HEK293 (cell line): ENCODE measurements at regions not wholly inside any gene's neighbourhood (a gene's known extent, or its start where the extent isn't known, plus 50 kb on each side); places are given as distances from the start of the nearest gene placed in this dataset.

ENCODE experiments used
- CTCF ChIA-PET: fragments of 350-600 bp; formaldehyde crosslinking; extraction: SDS; loops from one replicate; lab custom pipeline; 2021; ENCODE audit warnings: antibody characterized with exemption; lab: Yijun Ruan, JAX
- POLR2A ChIA-PET: fragments of 300-600 bp; formaldehyde crosslinking; extraction: SDS; loops from one replicate; lab custom pipeline; 2020; ENCODE audit warnings: antibody characterized with exemption, inconsistent platforms; lab: Yijun Ruan, JAX
- H3K27ac ChIP-seq: fragments of 200-500 bp; sonication (Bioruptor generic); 2 replicates; pipeline ENCODE4 v1.5.1; 2014; ENCODE audit warnings: low read depth, low read length, control low read depth, inconsistent platforms; ENCODE audit errors: extremely low read depth
- H3K36me3 ChIP-seq, 2 experiments: fragments of 200-500 bp in 1 of 2; sonication (Bioruptor generic) in 1 of 2; 1 replicate in 1 of 2; 2 replicates in 1 of 2; pipeline ENCODE4 v1.5.1; 2014 to 2017; ENCODE audit warnings: inconsistent platforms in 2 of 2, low read length in 2 of 2; ENCODE audit not compliant: control insufficient read depth in 2 of 2, insufficient read depth in 1 of 2
- H3K4me1 ChIP-seq: fragments of 200-500 bp; sonication (Bioruptor generic); 2 replicates; pipeline ENCODE4 v1.5.1; 2014; ENCODE audit warnings: mild to moderate bottlenecking, low read length, inconsistent platforms; ENCODE audit not compliant: control insufficient read depth, insufficient read depth
- H3K4me3 ChIP-seq: 2 replicates; pipeline ENCODE4 v1.5.1; 2011; ENCODE audit warnings: low read depth, mild to moderate bottlenecking, control low read depth, low read length, moderate library complexity
- H3K9me3 ChIP-seq: fragments of 200-500 bp; sonication (Bioruptor generic); 2 replicates; pipeline ENCODE4 v1.5.1; 2014; ENCODE audit warnings: low read depth, low read length, inconsistent platforms; ENCODE audit not compliant: control insufficient read depth, insufficient read depth
- BCL11A ChIP-seq: fragments of 450-650 bp; formaldehyde crosslinking; IDR thresholded peaks from 2 replicates; pipeline ENCODE4 v1.5.1; 2016; ENCODE audit warnings: low read depth, missing biosample characterization, missing genetic modification characterization
- EGR2 ChIP-seq: fragments of 450-650 bp; formaldehyde crosslinking; IDR thresholded peaks from 2 replicates; pipeline ENCODE4 v1.5.1; 2016; ENCODE audit warnings: low read depth, missing biosample characterization, missing genetic modification characterization
- HIC1 ChIP-seq: fragments of 450-650 bp; formaldehyde crosslinking; IDR thresholded peaks from 2 replicates; pipeline ENCODE4 v1.5.1; 2016; ENCODE audit warnings: missing biosample characterization, missing genetic modification characterization
- KLF10 ChIP-seq: fragments of 450-650 bp; IDR thresholded peaks from 2 replicates; pipeline ENCODE4 v1.5.1; 2018; ENCODE audit warnings: missing biosample characterization, mild to moderate bottlenecking, missing genetic modification characterization
- ZBTB17 ChIP-seq: fragments of 450-650 bp; formaldehyde crosslinking; IDR thresholded peaks from 2 replicates; pipeline ENCODE4 v1.5.1; 2016; ENCODE audit warnings: missing biosample characterization, missing genetic modification characterization
- ZFP69B ChIP-seq: fragments of 450-650 bp; formaldehyde crosslinking; IDR thresholded peaks from 2 replicates; pipeline ENCODE4 v1.5.1; 2016; ENCODE audit warnings: missing biosample characterization, missing genetic modification characterization
- ZNF112 ChIP-seq: fragments of 450-650 bp; formaldehyde crosslinking; IDR thresholded peaks from 2 replicates; pipeline ENCODE4 v1.5.0; 2017; ENCODE audit warnings: missing biosample characterization, missing genetic modification characterization
- ZNF114 ChIP-seq: fragments of 450-650 bp; formaldehyde crosslinking; IDR thresholded peaks from 2 replicates; pipeline ENCODE4 v1.5.0; 2017; ENCODE audit warnings: missing biosample characterization, missing genetic modification characterization
- ZNF362 ChIP-seq: fragments of 450-650 bp; formaldehyde crosslinking; IDR thresholded peaks from 2 replicates; pipeline ENCODE4 v1.5.1; 2016; ENCODE audit warnings: missing biosample characterization, missing genetic modification characterization
- ZNF37A ChIP-seq: fragments of 450-650 bp; IDR thresholded peaks from 2 replicates; pipeline ENCODE4 v1.5.1; 2018; ENCODE audit warnings: missing biosample characterization, missing genetic modification characterization
- ZNF416 ChIP-seq: fragments of 450-650 bp; formaldehyde crosslinking; IDR thresholded peaks from 2 replicates; pipeline ENCODE4 v1.5.1; 2016; ENCODE audit warnings: missing biosample characterization, missing genetic modification characterization
- ZNF433 ChIP-seq: fragments of 450-650 bp; formaldehyde crosslinking; IDR thresholded peaks from 2 replicates; pipeline ENCODE4 v1.5.1; 2016; ENCODE audit warnings: missing biosample characterization, missing genetic modification characterization, low read depth
- ZNF501 ChIP-seq: fragments of 450-650 bp; formaldehyde crosslinking; IDR thresholded peaks from 2 replicates; pipeline ENCODE4 v1.5.1; 2016; ENCODE audit warnings: missing biosample characterization, missing genetic modification characterization
- ZNF513 ChIP-seq: fragments of 450-650 bp; IDR thresholded peaks from 2 replicates; pipeline ENCODE4 v1.5.1; 2018; ENCODE audit warnings: missing biosample characterization, missing genetic modification characterization
- ZNF514 ChIP-seq: fragments of 450-650 bp; formaldehyde crosslinking; IDR thresholded peaks from 2 replicates; pipeline ENCODE4 v1.5.1; 2016; ENCODE audit warnings: missing biosample characterization, missing genetic modification characterization
- ZNF571 ChIP-seq: fragments of 450-650 bp; formaldehyde crosslinking; IDR thresholded peaks from 2 replicates; pipeline ENCODE4 v1.5.0; 2017; ENCODE audit warnings: missing biosample characterization, missing genetic modification characterization
- ZNF747 ChIP-seq: fragments of 450-650 bp; formaldehyde crosslinking; IDR thresholded peaks from 2 replicates; pipeline ENCODE4 v1.5.1; 2016; ENCODE audit warnings: missing biosample characterization, missing genetic modification characterization
- ZNF776 ChIP-seq: fragments of 450-650 bp; formaldehyde crosslinking; IDR thresholded peaks from 2 replicates; pipeline ENCODE4 v1.5.0; 2017; ENCODE audit warnings: missing biosample characterization, missing genetic modification characterization, borderline replicate concordance
- ZSCAN5A ChIP-seq: fragments of 450-650 bp; formaldehyde crosslinking; IDR thresholded peaks from 2 replicates; pipeline ENCODE4 v1.5.1; 2016; ENCODE audit warnings: missing biosample characterization, missing genetic modification characterization

- Histone ChIP-seq H3K27ac (no peak overlapping the region), H3K9me3 (no peaks in the 10 kb centered on the region), H3K4me1 (no peaks in the 10 kb centered on the region; the same call in 1 of the 2 replicates), H3K4me3 (no peak overlapping the region), H3K36me3 (no peaks in the 10 kb centered on the region)
- TF ChIP-seq ZSCAN5A (tag by site-specific recombination) (no peak), ZNF501 (tag by site-specific recombination) (no peak), KLF10 (tag by site-specific recombination) (no peak), BCL11A (tag by site-specific recombination) (no peak)
- ChIA-PET CTCF (no interaction called here), POLR2A (interaction anchor here (0.7 kb wide), 1 partner anchor 95 kb away, joined by 4 read pairs; no protein-coding TSS in a partner anchor)
These were observed 96.5 kb downstream of the HMX1 start for GRCh38 chr4:8775121-8775520.

- Histone ChIP-seq H3K36me3 (no peaks in the 10 kb centered on the region), H3K9me3 (no peaks in the 10 kb centered on the region), H3K4me3 (no peak overlapping the region), H3K4me1 (no peaks in the 10 kb centered on the region), H3K27ac (no peak overlapping the region)
- ChIA-PET POLR2A (no interaction called here), CTCF (no interaction called here)
- TF ChIP-seq ZNF513 (tag by site-specific recombination) (no peak), ZNF514 (tag by site-specific recombination) (no peak), ZNF37A (tag by site-specific recombination) (no peak), EGR2 (tag by site-specific recombination) (no peak), ZNF112 (no peak), ZNF747 (no peak), ZFP69B (no peak), ZNF776 (tag by site-specific recombination) (no peak), ZNF114 (tag by site-specific recombination) (no peak), ZNF571 (tag by site-specific recombination) (no peak), ZNF433 (tag by site-specific recombination) (no peak), HIC1 (no peak), ZBTB17 (tag by site-specific recombination) (no peak), ZNF362 (tag by site-specific recombination) (no peak), ZNF416 (tag by site-specific recombination) (no peak)
These were observed 97.6 kb downstream of the HMX1 start for GRCh38 chr4:8774071-8774470.
